PC-9 (cell line): ENCODE measurements at regions not wholly inside any gene's neighbourhood (a gene's known extent, or its start where the extent isn't known, plus 50 kb on each side); places are given as distances from the start of the nearest gene placed in this dataset.

Source experiments
- BruUV-seq: library from RNA; stranded (reverse); fragments of 400-500 nt; replicated peaks from 2 replicates; lab custom pipeline; 2021; lab: Mats Ljungman, UMichigan
- CTCF ChIA-PET: fragments of 300-600 bp; sonication (Branson Sonifier 250); formaldehyde crosslinking; loops from one replicate; lab custom pipeline; 2022; ENCODE audit warnings: antibody characterized with exemption; lab: Charles Lee
- POLR2A ChIA-PET: fragments of 300-600 bp; sonication (Branson Sonifier 250); formaldehyde crosslinking; loops from one replicate; lab custom pipeline; 2022; ENCODE audit warnings: antibody characterized with exemption; ENCODE audit not compliant: unreplicated experiment; lab: Charles Lee
- DNase-seq, 2 experiments: peaks; one replicate each; pipeline versions ENCODE4 v3.0.0 to v3.0.0-alpha.2; 2015 to 2022; ENCODE audit warnings: mixed read lengths in 1 of 2
- H2AFZ ChIP-seq: fragments of 200-600 bp; sonication (generic); 2 replicates; pipeline ENCODE4 v1.8.1; 2017; ENCODE audit warnings: antibody characterized with exemption
- H3F3A ChIP-seq: fragments of 200-600 bp; sonication (generic); 2 replicates; pipeline ENCODE4 v1.8.1; 2017; ENCODE audit warnings: antibody characterized with exemption, mild to moderate bottlenecking, low read depth; ENCODE audit not compliant: insufficient read depth
- H3K27ac ChIP-seq: fragments of 200-600 bp; sonication (generic); 2 replicates; pipeline ENCODE4 v1.6.1; 2016; ENCODE audit warnings: mixed run types
- H3K27me3 ChIP-seq: fragments of 200-600 bp; sonication (generic); 2 replicates; pipeline ENCODE4 v1.6.1; 2016; ENCODE audit warnings: low read depth, mixed run types; ENCODE audit not compliant: insufficient read depth
- H3K36me3 ChIP-seq: fragments of 200-600 bp; sonication (generic); 2 replicates; pipeline ENCODE4 v1.6.1; 2016; ENCODE audit warnings: low read depth, mixed run types
- H3K4me1 ChIP-seq: fragments of 200-600 bp; sonication (generic); replicated peaks from 2 replicates; pipeline ENCODE4 v1.6.1; 2016; ENCODE audit warnings: mixed run types; ENCODE audit not compliant: insufficient read depth
- H3K4me2 ChIP-seq: fragments of 200-600 bp; sonication (generic); 2 replicates; pipeline ENCODE4 v1.6.1; 2017; ENCODE audit warnings: mixed run types
- H3K4me3 ChIP-seq: fragments of 200-600 bp; sonication (generic); 2 replicates; pipeline ENCODE4 v1.6.1; 2016; ENCODE audit warnings: mixed run types
- H3K79me2 ChIP-seq: fragments of 200-600 bp; sonication (generic); 2 replicates; pipeline ENCODE4 v1.6.1; 2017; ENCODE audit warnings: low read depth, mixed run types
- H3K9me2 ChIP-seq: fragments of 200-600 bp; sonication (generic); 2 replicates; pipeline ENCODE4 v1.8.1; 2017; ENCODE audit warnings: mild to moderate bottlenecking; ENCODE audit not compliant: insufficient read depth
- H3K9me3 ChIP-seq: fragments of 200-600 bp; sonication (generic); 2 replicates; pipeline ENCODE4 v1.8.1; 2016; ENCODE audit warnings: low read depth; ENCODE audit not compliant: insufficient read depth
- H4K20me1 ChIP-seq: fragments of 200-600 bp; sonication (generic); 2 replicates; pipeline ENCODE4 v1.8.1; 2017; ENCODE audit not compliant: insufficient read depth
- EZH2 ChIP-seq: fragments of 200-600 bp; sonication (generic); IDR thresholded peaks from 2 replicates; pipeline ENCODE4 v1.8.0; 2017; ENCODE audit warnings: antibody characterized with exemption, low read depth
- intact Hi-C: fragments of 100-400 bp; cut with micrococcal nuclease; formaldehyde crosslinking; loops from one replicate; pipeline ENCODE4 v1.10.0; 2022; ENCODE audit not compliant: unreplicated experiment
- TF ChIP-seq, protein P1 (sequence below): fragments of 200-600 bp; sonication (generic); conservative IDR thresholded peaks from 2 replicates; pipeline ENCODE4 v1.6.1; 2017; ENCODE audit warnings: mixed run types, antibody characterized with exemption, mild to moderate bottlenecking, moderate library complexity

DNA sequence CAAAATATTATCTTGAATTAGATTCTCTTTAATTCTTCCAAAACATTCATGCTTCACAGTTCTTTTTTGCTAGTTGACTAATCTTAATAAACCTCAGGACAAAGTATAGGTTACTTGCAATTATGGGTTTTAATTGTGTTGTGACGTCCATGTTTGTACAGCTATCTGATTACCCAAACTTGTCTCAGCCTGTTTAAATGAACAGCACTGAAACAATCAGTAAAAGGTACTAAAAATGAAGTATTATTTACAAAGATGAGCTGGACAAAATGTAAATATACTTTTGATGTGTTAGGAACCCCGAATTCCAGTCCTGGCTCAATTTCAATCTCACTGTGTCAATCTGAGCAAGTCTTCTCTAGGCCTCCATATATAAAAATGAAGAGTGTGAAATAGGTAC lies 57.4 kb upstream of the SLC6A14 start:
- BruUV-seq, result no TSS peak
- CTCF ChIA-PET, result no interaction called here
- DNase-seq, result no peak
- H3K4me1 ChIP-seq, result no peaks in the 10 kb centered on the region
- H3K27me3 ChIP-seq, result no peaks in the 10 kb centered on the region
- H3K79me2 ChIP-seq, result no peaks in the 10 kb centered on the region
- intact Hi-C loops, result no loop called here
- no peaks in the 10 kb centered on the region for H3K9me2 ChIP-seq
- no peak overlapping the region for H3K27ac ChIP-seq
- no peak overlapping the region for H3K4me2 ChIP-seq
- H3K9me3 ChIP-seq, result no peaks in the 10 kb centered on the region
- H3K4me3 ChIP-seq, result no peak overlapping the region
- H3F3A ChIP-seq, result no peaks in the 10 kb centered on the region
- no peaks in the 10 kb centered on the region for H3K36me3 ChIP-seq
- no peaks in the 10 kb centered on the region for H4K20me1 ChIP-seq
- no peak overlapping the region for H2AFZ ChIP-seq
- TF ChIP-seq, protein P1, sequence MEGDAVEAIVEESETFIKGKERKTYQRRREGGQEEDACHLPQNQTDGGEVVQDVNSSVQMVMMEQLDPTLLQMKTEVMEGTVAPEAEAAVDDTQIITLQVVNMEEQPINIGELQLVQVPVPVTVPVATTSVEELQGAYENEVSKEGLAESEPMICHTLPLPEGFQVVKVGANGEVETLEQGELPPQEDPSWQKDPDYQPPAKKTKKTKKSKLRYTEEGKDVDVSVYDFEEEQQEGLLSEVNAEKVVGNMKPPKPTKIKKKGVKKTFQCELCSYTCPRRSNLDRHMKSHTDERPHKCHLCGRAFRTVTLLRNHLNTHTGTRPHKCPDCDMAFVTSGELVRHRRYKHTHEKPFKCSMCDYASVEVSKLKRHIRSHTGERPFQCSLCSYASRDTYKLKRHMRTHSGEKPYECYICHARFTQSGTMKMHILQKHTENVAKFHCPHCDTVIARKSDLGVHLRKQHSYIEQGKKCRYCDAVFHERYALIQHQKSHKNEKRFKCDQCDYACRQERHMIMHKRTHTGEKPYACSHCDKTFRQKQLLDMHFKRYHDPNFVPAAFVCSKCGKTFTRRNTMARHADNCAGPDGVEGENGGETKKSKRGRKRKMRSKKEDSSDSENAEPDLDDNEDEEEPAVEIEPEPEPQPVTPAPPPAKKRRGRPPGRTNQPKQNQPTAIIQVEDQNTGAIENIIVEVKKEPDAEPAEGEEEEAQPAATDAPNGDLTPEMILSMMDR, result no peak
- no peak for TF ChIP-seq EZH2
- POLR2A ChIA-PET, result no interaction called here

DNA sequence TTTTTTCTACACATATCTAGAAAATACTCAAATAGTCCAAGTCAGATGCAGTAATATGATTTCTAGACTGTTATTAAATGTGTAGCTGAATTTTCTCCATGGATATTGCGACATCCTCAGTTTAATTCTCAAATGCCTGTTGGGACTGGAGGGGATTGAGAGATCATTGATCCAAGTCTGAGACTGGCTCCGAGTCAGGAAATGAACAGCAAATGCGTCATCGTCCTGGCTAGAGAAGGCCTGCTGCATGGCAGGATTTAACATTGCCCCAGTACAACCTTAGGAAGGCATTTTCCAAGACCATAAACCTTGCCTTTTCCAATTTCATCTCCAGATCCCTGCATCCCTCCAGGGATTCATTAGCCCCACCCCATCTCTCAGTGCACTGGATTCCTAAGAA lies 56.6 kb upstream of the SLC6A14 start:
- CTCF ChIA-PET, result no interaction called here
- Histone ChIP-seq H3K4me1 (no peaks in the 10 kb centered on the region), H3F3A (no peaks in the 10 kb centered on the region), H4K20me1 (no peaks in the 10 kb centered on the region), H3K27me3 (no peaks in the 10 kb centered on the region), H3K9me3 (no peaks in the 10 kb centered on the region), H3K27ac (no peak overlapping the region), H3K4me2 (no peak overlapping the region), H2AFZ (no peak overlapping the region), H3K4me3 (no peak overlapping the region), H3K79me2 (no peaks in the 10 kb centered on the region), H3K9me2 (no peaks in the 10 kb centered on the region), H3K36me3 (no peaks in the 10 kb centered on the region)
- DNase-seq, result no peak
- TF ChIP-seq, protein P1, result no peak
- no peak for TF ChIP-seq EZH2
- no TSS peak for BruUV-seq
- POLR2A ChIA-PET, result no interaction called here
- intact Hi-C loops, result no loop called here

DNA sequence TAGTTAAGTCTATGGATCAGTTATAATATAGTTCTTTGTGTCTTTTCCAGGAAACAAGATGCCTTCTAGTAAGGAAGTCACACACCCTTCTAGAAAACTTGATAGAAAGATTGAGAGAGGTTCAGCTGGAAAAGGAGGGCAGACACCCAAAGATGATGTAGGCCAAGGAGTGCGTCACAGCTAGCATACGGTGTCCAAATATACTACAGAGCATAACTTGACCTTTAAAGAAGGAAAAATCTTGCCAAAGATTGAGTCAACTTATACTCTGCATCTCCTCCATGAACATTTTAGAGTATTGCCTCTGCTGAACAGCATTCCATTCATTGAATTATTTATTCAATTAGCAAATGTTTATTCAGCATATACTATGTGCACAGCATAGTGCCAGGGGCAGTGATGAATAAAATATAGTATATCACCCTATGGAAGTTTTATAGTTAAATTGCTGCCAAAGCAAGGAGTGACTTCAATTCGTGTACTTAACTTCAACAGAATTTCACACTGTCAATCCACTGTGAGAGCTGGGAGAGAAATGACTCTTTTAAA lies 51.9 kb upstream of the SLC6A14 start:
- intact Hi-C loops, result no loop called here
- no peaks in the 10 kb centered on the region for H3K27me3 ChIP-seq
- CTCF ChIA-PET, result no interaction called here
- no TSS peak for BruUV-seq
- H2AFZ ChIP-seq, result no peak overlapping the region
- H4K20me1 ChIP-seq, result no peaks in the 10 kb centered on the region
- DNase-seq, result no peak
- POLR2A ChIA-PET, result no interaction called here
- no peak overlapping the region for H3K4me3 ChIP-seq
- H3K9me2 ChIP-seq, result no peaks in the 10 kb centered on the region; the same call in 1 of the 2 replicates
- no peaks in the 10 kb centered on the region for H3K36me3 ChIP-seq
- no peak overlapping the region for H3K4me2 ChIP-seq
- TF ChIP-seq EZH2, result no peak
- TF ChIP-seq, protein P1, result no peak
- H3K4me1 ChIP-seq, result no peaks in the 10 kb centered on the region
- H3F3A ChIP-seq, result no peaks in the 10 kb centered on the region
- no peak overlapping the region for H3K27ac ChIP-seq
- no peaks in the 10 kb centered on the region for H3K9me3 ChIP-seq
- H3K79me2 ChIP-seq, result no peaks in the 10 kb centered on the region
